HG03469 (cell line): ENCODE measurements at regions not wholly inside any gene's neighbourhood (a gene's known extent, or its start where the extent isn't known, plus 50 kb on each side); places are given as distances from the start of the nearest gene placed in this dataset.

ENCODE experiments used
- ATAC-seq: cut with Tn5 transposase; IDR thresholded peaks from one replicate; pipeline ENCODE4 v1.9.1; 2021; ENCODE audit warnings: mild to moderate bottlenecking, moderate library complexity, moderate number of reproducible peaks; ENCODE audit not compliant: unreplicated experiment

DNA sequence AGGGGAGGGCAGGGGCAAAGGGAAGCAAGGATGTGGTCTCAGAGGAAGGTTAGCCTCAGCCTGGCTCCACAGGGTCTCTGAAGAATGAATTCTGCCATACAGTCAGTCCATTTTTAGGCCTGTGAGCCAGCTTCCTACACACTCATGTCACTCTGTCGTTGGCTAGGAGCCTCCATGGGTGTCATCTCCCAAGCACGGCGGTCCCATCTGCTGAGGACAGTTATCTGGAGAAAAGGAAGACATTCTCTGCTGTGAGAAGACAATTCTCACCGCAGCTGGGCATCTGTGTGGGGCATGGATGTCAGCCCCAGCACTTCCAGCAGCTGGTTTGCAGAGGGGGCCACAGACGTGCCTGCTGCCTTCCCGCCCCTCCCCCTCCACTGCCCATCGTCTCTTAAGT, 167.6 kb downstream of the LINC00237 start:
- ATAC-seq: no peak

DNA sequence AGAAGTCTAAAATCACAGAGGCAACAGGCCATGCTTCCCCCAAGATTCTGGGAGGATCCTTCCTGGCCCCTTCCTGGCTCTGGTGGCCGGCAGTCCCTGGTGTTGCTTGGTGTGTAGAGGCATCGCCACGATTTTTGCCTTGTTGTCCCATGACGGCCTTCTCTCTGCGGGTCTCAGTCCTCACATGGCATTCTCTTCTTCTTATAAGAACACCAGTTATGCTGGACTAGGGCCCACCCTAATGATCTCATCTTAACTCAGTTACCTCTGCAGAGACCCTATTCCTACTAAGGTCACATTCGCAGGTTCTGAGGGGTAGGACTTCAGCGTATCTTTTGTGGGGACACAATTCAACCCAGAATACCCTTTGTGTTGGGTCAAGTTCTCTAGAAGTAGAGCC, 168.0 kb downstream of the LINC00237 start:
- no peak for ATAC-seq

DNA sequence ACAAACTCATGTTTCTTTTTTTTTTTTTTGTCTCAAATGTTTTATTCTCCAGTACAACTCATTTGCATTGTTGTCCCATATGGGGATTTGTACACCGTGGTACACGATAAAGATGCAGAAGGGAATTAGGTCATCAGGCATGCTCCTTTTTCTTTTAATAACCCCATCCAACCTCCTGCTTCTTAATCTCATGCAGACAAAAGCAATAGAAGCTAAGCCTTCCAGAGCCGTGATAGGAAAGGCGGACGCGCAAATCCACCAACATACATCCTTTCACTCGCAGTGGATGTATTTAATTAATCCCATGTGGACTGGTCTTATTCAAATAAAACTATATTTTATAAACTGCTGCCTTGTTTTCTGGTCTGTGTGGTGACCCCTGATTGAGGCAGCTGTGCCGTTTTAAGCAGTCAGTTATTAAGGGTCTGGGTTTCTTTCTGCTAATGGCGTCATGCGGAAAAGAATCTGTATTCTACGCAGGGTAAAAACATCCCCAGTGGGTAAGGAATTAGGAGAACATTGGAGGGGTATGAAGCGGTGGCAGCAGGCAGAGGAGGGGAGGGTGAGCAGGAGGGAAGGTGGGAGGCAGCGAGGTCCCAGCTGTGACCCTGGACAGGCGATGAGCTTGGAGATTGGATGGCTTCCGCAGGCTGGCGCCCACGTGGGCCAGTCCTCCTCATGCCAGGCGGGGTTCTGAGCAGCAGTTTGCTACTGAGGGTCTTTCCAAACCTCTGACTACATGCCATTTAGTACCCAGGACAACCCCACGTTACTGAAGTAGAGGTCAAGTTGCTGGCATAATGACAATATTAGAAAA, 172.8 kb downstream of the LINC00237 start:
- ATAC-seq: no peak

DNA sequence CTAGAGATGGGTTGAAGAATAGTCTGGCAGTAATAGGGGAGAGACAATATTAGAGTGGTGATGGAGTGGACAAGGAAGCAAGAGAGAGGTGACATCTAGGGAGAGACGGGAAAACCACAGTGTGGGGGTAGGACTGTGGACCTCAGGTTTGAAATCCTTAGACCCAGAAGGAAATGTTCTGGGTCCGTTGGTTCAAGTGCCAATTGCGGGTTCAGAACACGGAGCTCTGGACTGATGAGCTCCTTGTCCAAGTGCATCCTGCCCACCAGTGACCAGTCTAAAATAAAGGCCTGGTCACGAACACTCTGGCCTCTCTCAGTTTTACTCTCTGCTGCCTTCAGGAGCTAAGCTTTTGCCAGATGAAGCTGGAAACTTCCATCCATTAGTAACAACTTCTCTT, 174.0 kb downstream of the LINC00237 start:
- ATAC-seq: no peak

DNA sequence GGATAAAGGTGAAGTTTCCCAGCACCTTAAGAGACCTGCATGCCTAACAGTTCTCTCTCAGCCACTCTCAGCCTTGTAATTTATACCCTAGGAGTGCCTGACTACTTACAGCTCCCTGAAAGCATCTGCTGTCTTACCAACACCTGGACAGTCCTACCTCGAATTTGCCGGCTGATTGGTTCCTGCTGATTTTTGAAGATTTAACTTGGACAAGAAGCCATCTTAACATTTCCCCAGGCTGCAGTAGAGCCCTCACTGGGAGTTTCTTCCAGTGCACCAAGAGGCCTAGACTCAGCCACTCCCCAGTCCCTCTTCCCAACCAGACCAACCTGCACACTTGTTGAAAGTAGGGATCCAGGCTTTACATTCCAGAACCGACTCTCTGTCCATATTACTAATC, 174.5 kb downstream of the LINC00237 start:
- ATAC-seq: no peak

DNA sequence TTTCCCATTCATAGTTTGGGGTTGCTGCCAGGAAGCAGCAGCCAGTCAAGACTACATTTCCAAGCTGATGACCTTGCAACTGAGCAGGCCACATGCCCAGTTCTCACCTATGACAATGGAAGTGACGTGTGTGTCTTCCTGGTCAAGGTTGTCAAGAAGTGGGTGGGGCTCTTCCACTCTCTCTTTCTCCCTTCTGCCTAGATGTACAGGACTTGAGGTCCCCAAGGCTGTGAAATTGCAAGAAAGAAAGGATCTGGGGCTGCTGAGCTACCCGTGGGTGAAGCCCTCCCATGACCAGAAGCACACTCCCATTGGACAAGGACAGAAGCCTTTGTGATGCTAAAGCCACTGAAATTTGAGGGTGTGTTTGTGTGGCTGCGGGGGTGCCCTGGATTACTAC, 175.1 kb downstream of the LINC00237 start:
- no peak for ATAC-seq

DNA sequence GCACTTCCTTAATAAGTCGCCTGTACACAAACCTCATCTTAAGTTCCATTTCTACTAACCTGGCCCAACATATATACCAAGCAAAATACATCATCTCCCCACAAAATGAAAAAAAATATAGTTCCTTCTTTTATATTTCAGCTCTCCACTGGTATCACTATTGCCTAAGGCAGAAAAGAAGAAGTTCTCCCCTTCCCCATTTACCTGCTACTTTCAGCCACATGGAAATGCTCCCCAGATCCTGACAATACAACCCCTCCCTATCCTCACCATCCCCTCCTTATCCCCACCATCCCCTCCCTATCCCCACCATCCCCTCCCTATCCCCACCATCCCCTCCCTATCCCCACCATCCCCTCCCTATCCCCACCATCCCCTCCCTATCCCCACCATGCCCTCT, 175.7 kb downstream of the LINC00237 start:
- ATAC-seq: no peak

DNA sequence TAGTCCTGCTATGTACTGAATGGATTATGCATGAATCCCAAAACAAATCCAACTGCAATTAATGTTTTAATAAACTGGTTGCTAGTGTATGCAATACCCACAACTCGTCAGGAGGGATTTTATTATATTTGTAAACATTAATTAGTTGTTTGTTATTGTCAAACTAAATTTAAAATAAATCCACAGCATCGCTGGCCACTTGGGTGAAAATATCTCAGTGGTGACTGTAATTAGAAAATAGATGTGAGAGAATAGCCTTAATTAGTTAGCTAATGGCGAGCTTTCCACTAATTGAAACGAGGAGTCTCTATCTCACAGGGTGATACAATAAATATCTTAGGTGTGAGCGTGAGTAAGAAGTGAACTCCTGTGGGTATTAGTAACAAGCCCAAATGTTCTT, 176.8 kb downstream of the LINC00237 start:
- ATAC-seq: no peak

DNA sequence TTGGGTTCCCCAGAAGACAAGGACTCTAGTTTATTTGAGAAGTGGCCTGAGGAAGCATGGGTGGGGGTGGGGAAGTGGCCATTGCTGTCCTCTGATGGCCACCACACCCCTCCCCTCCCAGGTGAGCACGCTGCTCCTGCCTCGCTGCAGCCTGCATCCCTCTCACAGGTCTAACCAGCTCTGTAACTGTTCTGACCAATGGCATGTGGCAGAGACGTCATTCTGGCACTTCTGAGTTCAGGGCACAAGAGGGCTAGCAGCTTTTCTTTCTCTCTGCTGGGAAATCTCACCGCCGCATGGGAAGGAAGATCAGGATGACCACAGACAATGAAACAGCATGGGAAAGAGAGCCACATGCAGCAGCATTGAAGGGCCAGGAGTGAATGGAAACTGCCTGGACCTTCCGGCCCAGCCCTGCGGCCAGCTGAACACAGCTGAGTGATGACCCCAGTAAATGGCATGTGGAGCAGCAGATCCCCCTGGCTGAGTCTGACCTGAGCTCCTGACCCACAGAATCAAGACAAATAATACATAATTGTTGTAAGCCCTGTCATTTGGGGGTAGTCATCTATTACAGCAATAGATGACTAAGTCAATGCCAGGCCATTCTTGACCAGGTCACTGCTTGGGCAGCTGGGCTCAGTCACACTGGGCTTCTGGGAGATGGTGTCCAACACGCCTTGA, 179.8 kb downstream of the LINC00237 start:
- ATAC-seq: no peak

DNA sequence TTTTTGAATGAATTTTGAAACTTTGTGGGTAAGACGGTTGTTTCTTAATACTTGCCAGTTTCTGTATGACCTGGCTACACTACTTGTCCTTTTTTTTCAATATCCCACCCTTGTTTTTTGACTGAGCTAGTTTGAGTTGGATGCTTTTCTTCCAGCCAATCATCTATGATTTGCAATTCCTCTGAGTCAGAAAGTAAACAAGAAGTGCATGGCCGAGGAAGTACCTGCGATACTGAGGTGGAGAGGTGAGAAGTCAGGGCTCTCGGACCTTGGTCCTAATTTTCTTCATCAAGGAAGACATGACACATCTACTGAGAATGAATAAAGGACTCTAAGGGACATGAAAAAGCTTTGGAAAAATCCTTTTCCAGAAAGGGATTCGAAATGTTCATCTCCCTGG, 185.7 kb downstream of the LINC00237 start:
- ATAC-seq: no peak

DNA sequence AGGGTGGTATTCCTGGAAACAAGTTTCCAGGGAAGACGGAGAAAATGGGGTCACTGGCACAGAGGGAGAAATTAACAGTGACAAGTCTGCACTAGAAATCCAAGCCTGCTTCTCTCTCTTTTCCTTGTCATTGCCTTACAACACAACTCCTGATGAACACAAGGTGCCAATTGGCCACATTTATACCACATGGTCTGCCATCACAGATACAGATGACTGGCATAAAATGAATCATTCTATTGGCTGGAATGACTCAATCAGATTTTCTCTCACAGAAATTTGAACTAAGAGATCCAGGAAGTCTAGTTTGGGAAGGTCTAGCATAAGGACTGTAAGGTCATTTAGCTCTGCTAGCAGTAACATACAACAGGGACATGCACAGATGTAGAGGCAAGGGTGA, 190.3 kb downstream of the LINC00237 start:
- no peak for ATAC-seq

DNA sequence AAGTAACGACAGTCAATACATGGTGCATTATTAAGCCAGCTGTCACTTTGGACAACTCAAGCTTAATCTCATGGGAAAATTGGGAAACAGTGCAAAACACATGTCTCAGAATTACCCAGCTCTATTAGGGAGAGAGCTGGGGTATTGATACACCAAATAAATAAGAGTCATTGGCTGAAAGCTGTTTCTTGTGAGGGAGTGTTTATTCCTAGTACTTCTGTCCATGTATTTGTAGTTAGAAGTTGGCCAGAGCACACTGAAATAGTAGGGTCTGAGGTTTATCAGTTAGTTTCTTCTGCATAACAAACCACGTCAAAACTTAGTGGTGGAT, 192.0 kb upstream of the RALGAPA2 start:
- ATAC-seq: no peak

DNA sequence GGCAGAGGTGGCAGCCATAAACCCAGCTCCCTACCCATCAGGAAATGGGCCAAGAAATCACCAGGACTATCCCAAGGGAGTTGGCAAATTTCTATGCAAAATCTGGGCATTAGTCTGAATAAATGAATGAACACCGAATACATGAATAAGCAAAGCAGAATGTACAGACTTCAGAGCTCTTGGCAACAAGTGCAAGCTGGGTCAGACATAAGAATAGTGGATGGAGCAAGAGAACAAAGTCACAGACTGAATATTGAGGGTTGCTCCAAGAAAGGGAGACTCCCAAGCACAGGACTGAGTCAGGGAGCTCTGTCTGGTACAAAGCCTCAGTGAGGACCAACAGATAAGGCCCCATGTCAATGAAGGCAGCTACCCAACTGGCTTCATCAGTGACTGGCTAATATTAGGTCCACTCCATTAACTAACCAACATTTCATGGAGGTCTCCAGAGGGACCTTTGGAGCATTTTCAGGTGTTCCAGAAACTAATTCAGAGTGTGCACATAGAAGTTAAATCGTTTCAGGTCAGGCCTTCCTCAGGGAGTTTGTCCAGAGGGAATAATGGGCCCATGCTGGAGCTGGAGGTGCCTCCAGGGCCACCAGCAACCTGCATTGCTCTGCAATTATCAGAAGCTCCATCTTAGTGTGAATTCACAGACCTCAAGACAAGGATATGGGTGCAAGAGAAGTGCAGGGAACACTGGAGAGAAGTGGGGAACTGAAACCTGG, 191.5 kb upstream of the RALGAPA2 start:
- ATAC-seq: no peak

DNA sequence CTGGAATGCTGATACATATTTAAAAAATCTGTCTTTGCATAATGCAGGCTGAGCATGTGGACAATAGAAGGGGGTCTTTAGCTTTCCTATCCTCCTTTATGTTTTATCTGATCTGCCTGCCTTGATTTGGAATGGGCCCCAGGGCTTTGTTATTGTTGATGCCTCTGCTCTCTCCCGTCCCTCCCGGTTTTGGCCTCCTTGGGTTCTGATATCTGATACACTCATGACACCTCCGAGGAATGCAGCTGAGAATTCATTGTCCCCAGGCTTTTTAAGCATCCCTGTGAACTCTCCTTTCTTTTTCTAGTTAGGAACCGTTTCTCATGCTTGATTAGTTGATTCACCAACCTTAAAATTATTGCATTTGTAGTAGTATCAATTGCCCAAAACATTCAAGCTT, 185.5 kb upstream of the RALGAPA2 start:
- no peak for ATAC-seq

DNA sequence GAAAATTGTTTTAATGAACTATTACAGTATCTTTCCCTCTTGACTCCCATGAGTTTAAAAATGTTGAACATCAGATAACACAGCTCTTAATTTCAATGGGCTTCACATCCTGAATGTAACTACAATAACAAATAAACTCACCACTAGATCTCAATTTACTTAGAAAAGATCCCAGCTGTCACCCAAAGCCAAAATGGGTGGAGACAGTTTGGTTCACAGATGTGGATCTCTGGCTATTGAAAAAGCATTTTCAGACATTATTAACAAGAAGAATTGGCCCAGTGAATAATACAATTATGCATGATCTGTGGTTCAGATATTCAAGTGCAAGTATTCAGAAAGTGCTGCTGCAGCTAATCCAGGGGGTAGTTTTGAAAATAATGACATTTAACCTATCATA, 184.7 kb upstream of the RALGAPA2 start:
- no peak for ATAC-seq

DNA sequence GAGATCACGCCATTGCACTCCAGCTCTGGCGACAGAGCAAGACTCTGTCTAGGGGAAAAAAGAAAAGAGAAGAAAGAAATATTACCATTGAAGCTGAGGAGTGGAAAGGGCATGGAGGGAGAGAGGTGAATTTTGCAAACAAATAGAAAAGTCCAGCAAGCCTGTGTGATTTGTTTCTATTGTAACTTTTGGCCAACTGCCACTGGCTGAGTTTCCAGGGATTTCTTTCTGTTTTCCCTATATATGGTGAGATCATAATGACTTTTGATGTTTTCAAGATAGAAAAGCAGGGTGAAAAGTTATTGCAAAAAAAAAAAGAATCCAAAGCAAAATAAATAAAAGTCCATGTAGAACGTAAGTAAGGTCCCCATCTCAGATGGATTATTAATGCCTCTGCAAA, 184.2 kb upstream of the RALGAPA2 start:
- ATAC-seq: no peak

DNA sequence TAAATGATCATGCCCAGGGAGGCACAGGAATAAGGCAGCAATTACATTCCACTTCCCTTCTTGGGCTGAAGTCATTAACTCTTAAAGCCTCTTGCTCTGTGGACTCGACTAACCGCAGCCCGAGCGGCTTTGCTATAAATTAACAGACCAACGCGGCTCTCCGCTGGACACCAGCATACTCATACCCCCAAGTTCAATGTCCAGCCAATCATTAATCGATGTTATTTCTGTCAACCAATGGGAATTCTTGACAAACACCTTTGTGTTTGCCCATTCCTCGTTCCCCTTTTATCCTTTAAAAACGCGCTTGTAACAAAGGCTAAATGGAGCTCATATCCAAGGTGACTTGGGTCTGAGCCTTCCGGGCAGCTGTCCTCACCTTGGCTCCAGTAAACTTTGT, 183.1 kb upstream of the RALGAPA2 start:
- no peak for ATAC-seq

DNA sequence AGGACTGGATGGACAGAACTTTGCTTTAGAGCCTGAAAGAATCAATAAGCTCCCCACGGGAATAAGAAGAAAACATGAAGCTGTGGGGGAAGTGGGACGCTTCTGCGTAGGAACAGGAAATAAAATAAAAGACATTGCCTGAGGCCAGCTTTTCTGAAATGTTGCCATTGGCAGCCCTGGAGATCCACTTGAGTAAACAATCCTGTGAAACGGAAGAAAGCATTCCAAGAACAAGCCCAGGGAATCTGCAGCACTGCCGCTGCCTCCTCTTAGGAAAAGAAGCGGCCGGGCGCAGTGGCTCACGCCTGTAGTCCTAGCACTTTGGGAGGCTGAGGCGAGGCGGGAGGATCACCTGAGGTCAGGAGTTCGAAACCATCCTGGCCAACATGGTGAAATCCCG, 182.3 kb upstream of the RALGAPA2 start:
- ATAC-seq: no peak

DNA sequence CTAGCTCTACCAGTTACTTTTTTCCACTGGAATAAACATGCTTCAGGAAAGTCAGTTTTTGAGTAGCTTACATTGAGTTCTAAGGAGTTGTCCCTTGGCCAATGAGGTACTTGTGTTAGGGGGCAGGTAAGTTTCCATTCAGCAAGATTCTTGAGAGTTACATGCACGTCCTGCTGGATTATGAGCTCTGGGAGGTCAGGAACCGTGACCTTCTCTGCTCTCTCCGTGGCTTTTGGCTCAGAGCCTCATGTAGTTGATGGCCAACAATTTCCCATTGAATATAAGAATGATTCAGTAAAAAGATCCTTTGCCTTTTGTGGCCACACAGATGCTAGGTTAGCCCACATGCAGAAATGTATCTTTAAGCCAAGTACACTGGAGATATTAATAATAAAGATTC, 181.8 kb upstream of the RALGAPA2 start:
- no peak for ATAC-seq

DNA sequence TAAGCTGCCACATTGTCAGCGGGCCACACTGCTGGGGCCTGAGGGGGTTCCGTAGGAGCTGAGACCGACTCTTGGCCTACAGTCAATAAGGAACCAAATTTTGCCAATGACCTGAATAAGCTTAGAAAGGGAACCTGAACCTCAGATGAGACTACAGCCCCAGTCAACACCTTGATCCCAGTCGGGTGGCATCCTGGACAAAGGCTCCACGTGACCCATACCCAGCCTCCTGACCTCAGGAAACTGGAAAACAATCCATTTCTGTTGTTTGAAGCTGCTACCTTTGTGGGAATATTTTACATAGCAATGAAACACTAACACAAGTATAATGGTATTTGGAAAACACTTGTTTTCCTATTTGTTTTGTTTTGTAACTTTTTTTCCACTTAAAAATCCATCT, 179.9 kb upstream of the RALGAPA2 start:
- ATAC-seq: no peak

DNA sequence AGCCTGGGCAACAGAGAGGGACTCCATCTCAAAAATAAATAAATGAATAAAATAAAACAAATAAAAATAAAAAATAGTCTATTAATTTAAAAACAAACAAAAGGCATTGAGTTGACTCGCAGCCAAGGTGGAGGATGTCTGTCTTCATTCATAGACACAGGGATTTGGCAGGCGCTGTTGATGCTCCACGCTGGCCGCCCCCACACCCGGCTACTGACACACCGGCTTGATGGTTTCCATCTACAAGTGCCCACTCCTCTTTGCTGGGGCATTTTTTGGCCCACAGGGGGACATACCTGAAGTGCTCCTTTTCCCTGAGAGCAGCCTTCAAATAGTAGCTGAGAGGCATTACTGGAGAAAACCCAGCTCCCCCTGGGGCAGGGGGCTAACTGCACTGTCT, 178.3 kb upstream of the RALGAPA2 start:
- ATAC-seq: no peak

DNA sequence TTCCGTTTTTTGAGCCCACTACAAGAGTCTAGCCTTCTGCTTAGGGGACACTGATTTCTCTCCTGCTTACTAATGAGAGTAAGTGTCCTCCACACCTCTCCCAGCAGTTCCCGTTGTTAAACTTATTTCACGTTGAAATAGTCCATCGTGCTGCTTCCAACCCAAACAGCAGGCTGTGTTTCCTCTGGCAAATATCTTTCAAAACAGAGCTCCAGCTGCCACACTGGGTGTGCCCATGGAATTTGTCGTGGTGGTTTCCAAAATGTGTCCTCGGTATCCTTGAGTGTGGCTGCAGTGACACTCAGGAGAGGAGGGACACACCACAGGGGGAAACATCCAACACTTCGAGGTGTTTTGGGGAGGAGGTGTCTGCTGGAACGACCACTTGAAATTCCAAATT, 176.5 kb upstream of the RALGAPA2 start:
- no peak for ATAC-seq
